ENCODE measurements at regions not wholly inside any gene's neighbourhood (a gene's known extent, or its start where the extent isn't known, plus 50 kb on each side); places are given as distances from the start of the nearest gene placed in this dataset.

DNA sequence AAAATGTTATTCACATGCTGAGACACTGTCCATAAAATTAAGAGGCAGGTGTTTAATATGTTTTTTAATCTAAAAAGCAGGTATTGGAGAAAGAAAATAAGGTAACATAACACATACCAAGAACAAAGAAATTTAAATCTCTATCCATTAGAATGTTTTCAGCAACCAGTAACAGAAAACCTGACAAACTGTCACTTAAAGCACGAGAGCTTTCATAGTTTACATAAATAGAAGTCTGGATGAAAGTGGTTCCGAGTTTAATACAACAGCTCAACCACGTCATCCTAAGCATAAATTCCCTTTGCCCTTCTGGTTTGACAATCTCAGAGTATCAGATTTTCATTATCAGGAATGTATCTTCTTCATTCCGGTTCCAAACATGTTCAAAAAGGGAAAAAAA, 1249.4 kb upstream of the SORCS1 start:
- TF ChIP-seq EZH2 (IDR thresholded peaks at IDR 0.05; ENCODE audit: low read length, missing control alignments) = no peak
- TF ChIP-seq, protein P1, sequence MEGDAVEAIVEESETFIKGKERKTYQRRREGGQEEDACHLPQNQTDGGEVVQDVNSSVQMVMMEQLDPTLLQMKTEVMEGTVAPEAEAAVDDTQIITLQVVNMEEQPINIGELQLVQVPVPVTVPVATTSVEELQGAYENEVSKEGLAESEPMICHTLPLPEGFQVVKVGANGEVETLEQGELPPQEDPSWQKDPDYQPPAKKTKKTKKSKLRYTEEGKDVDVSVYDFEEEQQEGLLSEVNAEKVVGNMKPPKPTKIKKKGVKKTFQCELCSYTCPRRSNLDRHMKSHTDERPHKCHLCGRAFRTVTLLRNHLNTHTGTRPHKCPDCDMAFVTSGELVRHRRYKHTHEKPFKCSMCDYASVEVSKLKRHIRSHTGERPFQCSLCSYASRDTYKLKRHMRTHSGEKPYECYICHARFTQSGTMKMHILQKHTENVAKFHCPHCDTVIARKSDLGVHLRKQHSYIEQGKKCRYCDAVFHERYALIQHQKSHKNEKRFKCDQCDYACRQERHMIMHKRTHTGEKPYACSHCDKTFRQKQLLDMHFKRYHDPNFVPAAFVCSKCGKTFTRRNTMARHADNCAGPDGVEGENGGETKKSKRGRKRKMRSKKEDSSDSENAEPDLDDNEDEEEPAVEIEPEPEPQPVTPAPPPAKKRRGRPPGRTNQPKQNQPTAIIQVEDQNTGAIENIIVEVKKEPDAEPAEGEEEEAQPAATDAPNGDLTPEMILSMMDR (conservative IDR thresholded peaks at IDR 0.05 in 1 of 2, IDR thresholded peaks at IDR 0.05 in 1 of 2; ENCODE audit: low read depth in 1 of 2, low read length in 2 of 2) = no peak

Measured in fibroblast of lung (primary cell).